ENCODE measurements at regions not wholly inside any gene's neighbourhood (a gene's known extent, or its start where the extent isn't known, plus 50 kb on each side); places are given as distances from the start of the nearest gene placed in this dataset.

GRCh38 chr7:119890631-119891030 lies 382.3 kb upstream of the KCND2 start (continued):
- TF ChIP-seq HSF1 (IDR thresholded peaks at IDR 0.05; ENCODE audit: low read depth, low read length) (no peak), RCOR1 (conservative IDR thresholded peaks at IDR 0.05; ENCODE audit: low read depth, low read length) (no peak), TCF7 (IDR thresholded peaks at IDR 0.05; ENCODE audit: borderline replicate concordance) (no peak), BCL3 (IDR thresholded peaks at IDR 0.05; ENCODE audit: borderline replicate concordance, insufficient read depth, low read depth, low read length, poor library complexity, severe bottlenecking) (no peak), JUND (IDR thresholded peaks at IDR 0.05; ENCODE audit: low read depth, low read length) (no peak), EGR1 (IDR thresholded peaks at IDR 0.05; ENCODE audit: borderline replicate concordance in 1 of 2, low read depth in 2 of 2, low read length in 2 of 2) (no peak), YY1 (IDR thresholded peaks at IDR 0.05; ENCODE audit: low read depth, low read length) (no peak), ZBTB4 (CRISPR knock-in tag; IDR thresholded peaks at IDR 0.05) (no peak), NBN (IDR thresholded peaks at IDR 0.05) (no peak), ATF3 (IDR thresholded peaks at IDR 0.05; ENCODE audit: borderline replicate concordance, extremely low read depth, low read depth, low read length) (no peak)
